WTC11 (cell line): ENCODE measurements at regions not wholly inside any gene's neighbourhood (a gene's known extent, or its start where the extent isn't known, plus 50 kb on each side); places are given as distances from the start of the nearest gene placed in this dataset.

Experiments used
- CTCF ChIP-seq: fragments of 200-600 bp; IDR thresholded peaks from 2 replicates; pipeline ENCODE4 v1.8.0; 2022; ENCODE audit warnings: antibody characterized with exemption
- ETV6 ChIP-seq: sonication (generic); formaldehyde crosslinking; IDR thresholded peaks from 2 replicates; pipeline ENCODE4 v1.8.1; 2022; ENCODE audit warnings: mild to moderate bottlenecking, missing genetic modification reagents
- TF ChIP-seq, protein P1 (sequence below): fragments of 250-450 bp; sonication (Bioruptor Pico); IDR thresholded peaks from 2 replicates; pipeline ENCODE4 v2.1.2; 2022; ENCODE audit warnings: mild to moderate bottlenecking, moderate library complexity

DNA sequence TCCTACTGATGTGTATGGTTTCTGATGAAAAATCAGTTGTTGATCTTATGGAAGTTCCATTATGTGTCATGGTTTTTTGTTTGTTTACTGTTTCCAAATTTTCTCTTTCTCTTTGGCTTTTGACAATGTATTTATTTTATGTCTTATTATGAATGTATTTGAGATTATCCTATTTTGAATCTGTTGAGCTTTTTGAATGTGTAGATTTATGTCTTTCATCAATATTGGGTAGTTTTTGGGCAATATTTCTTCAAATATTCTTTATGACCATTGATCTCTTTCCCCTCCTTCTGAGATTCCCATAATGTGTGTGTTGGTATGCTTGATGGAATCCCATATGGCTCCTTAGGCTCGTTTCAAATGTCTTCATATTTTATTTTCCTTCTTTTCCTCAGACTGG is 80.5 kb upstream of the FAM47C start:
- TF ChIP-seq, protein P1, sequence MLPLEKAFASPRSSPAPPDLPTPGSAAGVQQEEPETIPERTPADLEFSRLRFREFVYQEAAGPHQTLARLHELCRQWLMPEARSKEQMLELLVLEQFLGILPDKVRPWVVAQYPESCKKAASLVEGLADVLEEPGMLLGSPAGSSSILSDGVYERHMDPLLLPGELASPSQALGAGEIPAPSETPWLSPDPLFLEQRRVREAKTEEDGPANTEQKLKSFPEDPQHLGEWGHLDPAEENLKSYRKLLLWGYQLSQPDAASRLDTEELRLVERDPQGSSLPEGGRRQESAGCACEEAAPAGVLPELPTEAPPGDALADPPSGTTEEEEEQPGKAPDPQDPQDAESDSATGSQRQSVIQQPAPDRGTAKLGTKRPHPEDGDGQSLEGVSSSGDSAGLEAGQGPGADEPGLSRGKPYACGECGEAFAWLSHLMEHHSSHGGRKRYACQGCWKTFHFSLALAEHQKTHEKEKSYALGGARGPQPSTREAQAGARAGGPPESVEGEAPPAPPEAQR (CRISPR knock-in tag), result no peak
- no peak for TF ChIP-seq CTCF
- no peak for TF ChIP-seq ETV6 (CRISPR knock-in tag)
